Activated B cell treated with CpG ODN at 0.5 μM for 24 hours (primary cell): ENCODE measurements at regions not wholly inside any gene's neighbourhood (a gene's known extent, or its start where the extent isn't known, plus 50 kb on each side); places are given as distances from the start of the nearest gene placed in this dataset.

Experiments
- ATAC-seq: fragments of 200-7000 bp; cut with Tn5 transposase; one replicate; pipeline ENCODE4 v1.10.0; 2021; ENCODE audit warnings: low read depth, mild to moderate bottlenecking, moderate library complexity
- CTCF ChIA-PET: fragments of 350-600 bp; sonication (Branson Sonifier 250); formaldehyde crosslinking; loops from one replicate; lab custom pipeline; 2021; ENCODE audit warnings: antibody characterized with exemption; lab: Charles Lee
- POLR2A ChIA-PET: fragments of 350-600 bp; sonication (Branson Sonifier 250); formaldehyde crosslinking; loops from one replicate; lab custom pipeline; 2021; ENCODE audit warnings: antibody characterized with exemption; lab: Charles Lee
- DNase-seq: peaks from one replicate; pipeline ENCODE4 v3.0.0; 2022
- H3K27ac Mint-ChIP-seq: one replicate; pipeline ENCODE4 v1.8.0; 2020; ENCODE audit warnings: mixed read lengths
- H3K27me3 Mint-ChIP-seq: one replicate; pipeline ENCODE4 v1.8.0; 2021; ENCODE audit warnings: mixed read lengths
- H3K36me3 Mint-ChIP-seq: one replicate; pipeline ENCODE4 v1.8.0; 2021; ENCODE audit warnings: low read depth, mixed read lengths
- H3K4me1 Mint-ChIP-seq: one replicate; pipeline ENCODE4 v1.8.0; 2021; ENCODE audit warnings: mixed read lengths
- H3K4me3 Mint-ChIP-seq: one replicate; pipeline ENCODE4 v1.8.0; 2020; ENCODE audit warnings: mild to moderate bottlenecking, mixed read lengths
- H3K9me3 Mint-ChIP-seq: one replicate; pipeline ENCODE4 v1.8.0; 2020; ENCODE audit warnings: mixed read lengths
- intact Hi-C: fragments of 100-400 bp; cut with micrococcal nuclease; formaldehyde crosslinking; loops from one replicate; pipeline ENCODE4 v1.15.1; 2024
- TF ChIP-seq, protein P1 (sequence below): fragments of 200-600 bp; IDR thresholded peaks from one replicate; pipeline ENCODE4 v1.8.0; 2022; ENCODE audit warnings: antibody characterized with exemption, mild to moderate bottlenecking

DNA sequence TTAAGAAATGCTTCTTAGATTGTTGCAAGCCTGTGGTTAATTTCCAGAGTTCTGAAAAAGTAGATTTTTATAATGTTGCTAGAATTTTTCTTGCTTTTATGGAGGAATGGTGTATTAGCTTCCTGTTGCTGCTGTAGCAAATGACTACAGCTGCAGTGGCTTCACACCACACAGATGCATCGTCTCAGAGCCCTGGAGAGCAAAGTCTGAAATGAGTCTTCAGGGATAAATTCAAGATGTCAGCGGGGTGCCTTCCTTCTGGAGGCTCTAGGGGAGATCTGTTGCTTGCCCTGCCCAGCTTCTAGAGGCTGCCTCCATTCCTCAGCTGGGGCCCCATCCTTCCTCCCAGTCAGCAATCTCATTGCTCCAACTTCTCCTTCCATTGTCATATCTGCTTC is 187.8 kb downstream of the ZNF516 start:
- H3K36me3 Mint-ChIP-seq = no peaks in the 10 kb centered on the region
- intact Hi-C loops = no loop called here
- DNase-seq (no peak), ATAC-seq (no peak)
- POLR2A ChIA-PET = no interaction called here
- TF ChIP-seq, protein P1, sequence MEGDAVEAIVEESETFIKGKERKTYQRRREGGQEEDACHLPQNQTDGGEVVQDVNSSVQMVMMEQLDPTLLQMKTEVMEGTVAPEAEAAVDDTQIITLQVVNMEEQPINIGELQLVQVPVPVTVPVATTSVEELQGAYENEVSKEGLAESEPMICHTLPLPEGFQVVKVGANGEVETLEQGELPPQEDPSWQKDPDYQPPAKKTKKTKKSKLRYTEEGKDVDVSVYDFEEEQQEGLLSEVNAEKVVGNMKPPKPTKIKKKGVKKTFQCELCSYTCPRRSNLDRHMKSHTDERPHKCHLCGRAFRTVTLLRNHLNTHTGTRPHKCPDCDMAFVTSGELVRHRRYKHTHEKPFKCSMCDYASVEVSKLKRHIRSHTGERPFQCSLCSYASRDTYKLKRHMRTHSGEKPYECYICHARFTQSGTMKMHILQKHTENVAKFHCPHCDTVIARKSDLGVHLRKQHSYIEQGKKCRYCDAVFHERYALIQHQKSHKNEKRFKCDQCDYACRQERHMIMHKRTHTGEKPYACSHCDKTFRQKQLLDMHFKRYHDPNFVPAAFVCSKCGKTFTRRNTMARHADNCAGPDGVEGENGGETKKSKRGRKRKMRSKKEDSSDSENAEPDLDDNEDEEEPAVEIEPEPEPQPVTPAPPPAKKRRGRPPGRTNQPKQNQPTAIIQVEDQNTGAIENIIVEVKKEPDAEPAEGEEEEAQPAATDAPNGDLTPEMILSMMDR = no peak
- no peaks in the 10 kb centered on the region for H3K4me1 Mint-ChIP-seq
- CTCF ChIA-PET = no interaction called here
- no peaks in the 10 kb centered on the region for H3K27me3 Mint-ChIP-seq
- H3K27ac Mint-ChIP-seq = no peak overlapping the region
- H3K4me3 Mint-ChIP-seq = no peak overlapping the region
- H3K9me3 Mint-ChIP-seq = no peaks in the 10 kb centered on the region

DNA sequence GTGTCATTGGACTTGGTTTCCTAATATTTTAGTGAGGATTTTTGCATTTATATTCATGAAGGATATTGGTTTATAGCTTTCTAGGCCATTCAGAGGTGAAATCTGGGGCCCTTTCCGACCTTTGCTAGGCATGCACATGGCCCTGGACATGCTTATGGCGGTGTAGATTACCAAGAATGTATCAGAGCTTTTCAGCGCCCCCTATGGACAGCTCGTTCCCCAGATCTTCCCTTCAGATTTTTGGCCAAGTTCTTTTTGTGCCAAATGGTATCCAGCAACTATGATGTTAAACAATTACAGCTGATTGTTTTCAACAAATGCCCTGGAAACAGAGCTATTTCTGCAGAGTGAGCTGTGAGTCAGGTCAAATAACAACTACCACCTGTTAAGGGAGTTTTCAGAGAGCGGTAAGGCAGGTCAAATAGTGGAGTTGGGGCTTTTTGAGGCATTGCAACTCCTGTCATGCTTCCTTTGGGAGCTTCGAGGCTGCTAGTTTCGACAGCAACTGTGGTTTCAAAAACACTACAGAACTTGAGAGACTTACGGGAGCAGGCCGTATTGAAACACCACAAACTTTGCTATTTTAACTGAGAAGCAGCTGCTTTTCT is 188.3 kb downstream of the ZNF516 start:
- Mint-ChIP-seq H3K27ac (no peak overlapping the region), H3K27me3 (no peaks in the 10 kb centered on the region), H3K36me3 (no peaks in the 10 kb centered on the region), H3K4me3 (no peak overlapping the region), H3K4me1 (no peaks in the 10 kb centered on the region), H3K9me3 (no peaks in the 10 kb centered on the region)
- ChIA-PET POLR2A (no interaction called here), CTCF (no interaction called here)
- DNase-seq (no peak), ATAC-seq (no peak)
- intact Hi-C loops = no loop called here
- TF ChIP-seq, protein P1 = no peak

DNA sequence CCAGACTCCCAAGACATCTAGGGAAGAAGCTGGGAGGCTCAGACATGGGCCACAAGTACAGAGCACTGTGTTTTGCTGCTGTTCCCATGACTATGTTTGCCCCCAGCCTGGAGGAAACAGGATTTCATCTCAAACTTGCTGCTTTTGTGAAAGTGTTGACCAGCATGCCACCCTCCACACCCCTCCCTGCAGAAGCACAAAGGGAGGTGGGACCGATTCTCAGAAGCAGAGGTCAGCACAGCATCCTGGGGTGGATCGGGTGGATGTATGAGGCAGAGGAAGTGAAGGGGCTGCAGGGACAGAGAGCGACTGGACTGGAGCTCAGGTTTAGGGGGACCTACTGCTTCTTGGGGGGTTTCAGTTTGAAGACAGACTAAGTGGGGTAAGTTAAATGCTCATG is 209.2 kb downstream of the ZNF516 start:
- DNase-seq (no peak), ATAC-seq (no peak)
- POLR2A ChIA-PET = no interaction called here
- Mint-ChIP-seq H3K27ac (no peak overlapping the region), H3K4me3 (no peak overlapping the region), H3K36me3 (no peaks in the 10 kb centered on the region), H3K4me1 (no peaks in the 10 kb centered on the region), H3K27me3 (peaks cover 2% of the 10 kb centered on the region), H3K9me3 (peaks cover 4% of the 10 kb centered on the region)
- CTCF ChIA-PET = no interaction called here
- TF ChIP-seq, protein P1 = no peak
- intact Hi-C loops = no loop called here

DNA sequence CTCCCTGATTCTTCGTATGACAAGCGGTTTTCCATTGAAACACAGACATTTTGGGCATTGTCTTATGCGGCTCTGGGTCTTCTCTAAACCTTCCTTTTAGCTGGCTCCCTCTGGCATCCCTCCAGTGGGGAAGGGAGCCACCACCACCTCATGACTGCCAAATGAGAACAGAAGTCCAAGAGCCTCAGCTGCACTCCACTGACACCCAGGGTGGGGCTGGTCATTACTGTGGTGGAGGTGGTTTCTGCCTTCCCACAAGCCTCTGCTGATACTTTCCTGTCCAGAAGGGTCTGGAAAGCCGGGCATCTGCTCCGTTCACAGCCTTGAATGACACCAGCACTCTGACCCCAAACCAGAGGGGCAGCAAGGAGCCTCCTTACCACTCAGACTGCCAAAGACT is 213.5 kb downstream of the ZNF516 start:
- POLR2A ChIA-PET = no interaction called here
- Mint-ChIP-seq H3K27ac (no peak overlapping the region), H3K27me3 (peaks cover 2% of the 10 kb centered on the region), H3K9me3 (peaks cover 4% of the 10 kb centered on the region), H3K4me1 (no peaks in the 10 kb centered on the region), H3K36me3 (no peaks in the 10 kb centered on the region), H3K4me3 (no peak overlapping the region)
- TF ChIP-seq, protein P1 = no peak
- ATAC-seq (no peak), DNase-seq (no peak)
- CTCF ChIA-PET = no interaction called here
- intact Hi-C loops = no loop called here

DNA sequence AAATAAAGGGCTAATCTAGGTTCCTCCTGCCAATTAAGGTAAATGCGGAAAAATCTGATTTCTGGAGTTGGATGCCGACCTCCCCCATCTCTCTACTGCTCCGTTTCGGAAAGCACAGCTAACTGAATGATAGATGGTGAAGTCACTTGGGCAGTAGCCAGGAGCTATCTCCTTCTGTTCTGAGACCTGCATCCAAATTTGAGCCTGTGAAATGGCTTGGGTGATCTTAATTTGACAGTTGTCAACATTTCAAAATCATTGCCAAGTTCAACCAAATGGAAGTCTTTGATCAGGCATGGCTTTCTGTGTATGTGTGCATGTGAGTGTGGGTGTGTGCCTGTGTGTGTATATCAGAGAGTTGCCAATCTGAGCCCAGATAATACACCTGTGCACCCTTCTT is 217.2 kb downstream of the ZNF516 start:
- no peak overlapping the region for H3K27ac Mint-ChIP-seq
- TF ChIP-seq, protein P1 = no peak
- peaks cover 4% of the 10 kb centered on the region for H3K9me3 Mint-ChIP-seq
- H3K36me3 Mint-ChIP-seq = no peaks in the 10 kb centered on the region
- DNase-seq (no peak), ATAC-seq (no peak)
- POLR2A ChIA-PET = no interaction called here
- H3K4me1 Mint-ChIP-seq = no peaks in the 10 kb centered on the region
- intact Hi-C loops = no loop called here
- CTCF ChIA-PET = no interaction called here
- no peak overlapping the region for H3K4me3 Mint-ChIP-seq
- H3K27me3 Mint-ChIP-seq = no peaks in the 10 kb centered on the region
